ENCODE measurements at regions not wholly inside any gene's neighbourhood (a gene's known extent, or its start where the extent isn't known, plus 50 kb on each side); places are given as distances from the start of the nearest gene placed in this dataset.

- Histone ChIP-seq H3K79me2 (ENCODE audit: low read length) (no peaks in the 10 kb centered on the region), H3K27ac (ENCODE audit: low read length) (no peak overlapping the region), H3K9me2 (replicated peaks; ENCODE audit: low read length) (no peaks in the 10 kb centered on the region), H3K36me3 (ENCODE audit: low read depth, low read length) (no peaks in the 10 kb centered on the region), H3K9ac (ENCODE audit: low read length) (no peak overlapping the region), H3F3A (ENCODE audit: low read length, unreplicated experiment) (no peaks in the 10 kb centered on the region), H3K4me2 (ENCODE audit: low read length) (no peak overlapping the region), H3K4me1 (ENCODE audit: insufficient read depth, low read length) (no peaks in the 10 kb centered on the region), H3K27me3 (ENCODE audit: low read length) (peaks cover 2% of the 10 kb centered on the region), H2AFZ (ENCODE audit: low read length) (no peak overlapping the region), H3K9me3 (ENCODE audit: low read length) (peaks cover 5% of the 10 kb centered on the region; the same call in 1 of the 2 replicates), H4K20me1 (ENCODE audit: low read length) (no peaks in the 10 kb centered on the region), H3K4me3 (ENCODE audit: low read length) (no peak overlapping the region)
- no peak for ATAC-seq
- DNase-seq: no peak
- ChIA-PET CTCF (no interaction called here), POLR2A (ENCODE audit: unreplicated experiment) (no interaction called here)
- no TSS peak for BruUV-seq (replicated peaks)
- intact Hi-C loops (cut with micrococcal nuclease): no loop called here
- TF ChIP-seq EZH2 (IDR thresholded peaks at IDR 0.05; ENCODE audit: low read length, unreplicated experiment): no peak
- TF ChIP-seq EZH2phosphoT487 (IDR thresholded peaks at IDR 0.05; ENCODE audit: borderline replicate concordance, low read length): no peak
- TF ChIP-seq CTCF (conservative IDR thresholded peaks at IDR 0.05; ENCODE audit: low read depth, low read length): no peak
These were observed 524.0 kb downstream of the CMPK2 start for GRCh38 chr2:6341588-6342129.

GRCh38 chr2:6342273-6342920 is 523.3 kb downstream of the CMPK2 start:
- H3K27me3 ChIP-seq (ENCODE audit: low read length): no peaks in the 10 kb centered on the region; the same call in 1 of the 2 replicates
- no peaks in the 10 kb centered on the region for H3K36me3 ChIP-seq (ENCODE audit: low read depth, low read length)
- no peak for ATAC-seq
- H3K79me2 ChIP-seq (ENCODE audit: low read length): no peaks in the 10 kb centered on the region
- POLR2A ChIA-PET (ENCODE audit: unreplicated experiment): no interaction called here
- no peak overlapping the region for H3K4me2 ChIP-seq (ENCODE audit: low read length)
- H3F3A ChIP-seq (ENCODE audit: low read length, unreplicated experiment): no peaks in the 10 kb centered on the region
- TF ChIP-seq EZH2phosphoT487 (IDR thresholded peaks at IDR 0.05; ENCODE audit: borderline replicate concordance, low read length): no peak
- TF ChIP-seq CTCF (conservative IDR thresholded peaks at IDR 0.05; ENCODE audit: low read depth, low read length): no peak
- no peaks in the 10 kb centered on the region for H4K20me1 ChIP-seq (ENCODE audit: low read length)
- BruUV-seq (replicated peaks): no TSS peak
- no peak overlapping the region for H3K27ac ChIP-seq (ENCODE audit: low read length)
- no peaks in the 10 kb centered on the region for H3K9me2 ChIP-seq (replicated peaks; ENCODE audit: low read length)
- no peak for DNase-seq
- no peak overlapping the region for H2AFZ ChIP-seq (ENCODE audit: low read length)
- intact Hi-C loops (cut with micrococcal nuclease): no loop called here
- H3K4me3 ChIP-seq (ENCODE audit: low read length): no peak overlapping the region
- CTCF ChIA-PET: no interaction called here
- H3K9me3 ChIP-seq (ENCODE audit: low read length): peaks cover 5% of the 10 kb centered on the region; the same call in 1 of the 2 replicates
- no peak overlapping the region for H3K9ac ChIP-seq (ENCODE audit: low read length)
- H3K4me1 ChIP-seq (ENCODE audit: insufficient read depth, low read length): no peaks in the 10 kb centered on the region

DNA sequence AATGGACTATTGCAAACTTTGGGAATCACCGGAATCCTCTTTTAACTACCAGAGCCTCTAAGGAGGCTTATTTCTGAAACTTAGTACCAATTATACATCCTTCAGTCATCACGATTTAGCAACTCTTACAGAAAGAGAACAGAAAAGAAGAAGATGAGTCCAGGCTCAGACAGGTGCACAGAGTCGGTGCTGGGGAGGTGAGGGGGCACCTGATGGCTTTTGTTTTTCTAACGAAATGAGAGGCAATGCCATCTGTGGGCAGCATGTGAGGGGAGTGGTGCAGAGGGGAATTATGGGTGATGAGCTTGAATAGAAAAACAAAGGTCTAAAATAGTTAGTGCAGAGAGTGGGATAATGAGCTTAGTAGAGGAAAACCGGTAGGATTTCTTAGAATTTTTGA is 522.6 kb downstream of the CMPK2 start:
- Histone ChIP-seq H3K9me2 (replicated peaks; ENCODE audit: low read length) (no peaks in the 10 kb centered on the region), H3K4me2 (ENCODE audit: low read length) (no peak overlapping the region), H3K9ac (ENCODE audit: low read length) (no peak overlapping the region), H3K4me3 (ENCODE audit: low read length) (no peak overlapping the region), H3K79me2 (ENCODE audit: low read length) (no peaks in the 10 kb centered on the region), H3K9me3 (ENCODE audit: low read length) (peaks cover 5% of the 10 kb centered on the region; the same call in 1 of the 2 replicates), H3K4me1 (ENCODE audit: insufficient read depth, low read length) (no peaks in the 10 kb centered on the region), H3F3A (ENCODE audit: low read length, unreplicated experiment) (no peaks in the 10 kb centered on the region), H3K27ac (ENCODE audit: low read length) (no peak overlapping the region), H2AFZ (ENCODE audit: low read length) (no peak overlapping the region), H3K36me3 (ENCODE audit: low read depth, low read length) (no peaks in the 10 kb centered on the region), H4K20me1 (ENCODE audit: low read length) (no peaks in the 10 kb centered on the region), H3K27me3 (ENCODE audit: low read length) (no peaks in the 10 kb centered on the region; the same call in 1 of the 2 replicates)
- ChIA-PET CTCF (no interaction called here), POLR2A (ENCODE audit: unreplicated experiment) (no interaction called here)
- BruUV-seq (replicated peaks): no TSS peak
- intact Hi-C loops (cut with micrococcal nuclease): no loop called here
- ATAC-seq: no peak
- no peak for TF ChIP-seq EZH2phosphoT487 (IDR thresholded peaks at IDR 0.05; ENCODE audit: borderline replicate concordance, low read length)
- no peak for TF ChIP-seq CTCF (conservative IDR thresholded peaks at IDR 0.05; ENCODE audit: low read depth, low read length)
- no peak for TF ChIP-seq EZH2 (IDR thresholded peaks at IDR 0.05; ENCODE audit: low read length, unreplicated experiment)
- no peak for DNase-seq
